Ovary (tissue), 7 donors: ENCODE measurements at regions not wholly inside any gene's neighbourhood (a gene's known extent, or its start where the extent isn't known, plus 50 kb on each side); places are given as distances from the start of the nearest gene placed in this dataset.

Source experiments
- DNase-seq, 5 donors: peaks; one replicate each; pipeline ENCODE4 v3.0.0-alpha.2; 2019 to 2020
- H3K27ac ChIP-seq, 2 donors: fragments of 200-600 bp; one replicate each; pipeline versions ENCODE4 v1.5.1 to v1.8.0; 2019 to 2022
- H3K27me3 ChIP-seq: fragments of 200-600 bp; one replicate; pipeline ENCODE4 v1.8.0; 2022
- H3K36me3 ChIP-seq: fragments of 200-600 bp; sonication (generic); one replicate; pipeline ENCODE4 v1.5.1; 2019
- H3K4me1 ChIP-seq: one replicate; pipeline ENCODE4 v1.8.1; 2013; ENCODE audit warnings: mild to moderate bottlenecking, moderate library complexity; ENCODE audit not compliant: insufficient read depth
- H3K4me3 ChIP-seq: fragments of 200-600 bp; sonication (generic); one replicate; pipeline ENCODE4 v1.5.1; 2017
- H3K9me3 ChIP-seq, 2 donors: fragments of 200-600 bp in 1 of 2; sonication (generic) in 1 of 2; one replicate each; pipeline versions ENCODE4 v1.5.1 to v1.8.1; 2013 to 2019; ENCODE audit warnings: mild to moderate bottlenecking in 1 of 2, moderate library complexity in 1 of 2
- CTCF ChIP-seq, 3 donors: fragments of 450-650 bp in 2 of 3; fragments of 200-600 bp in 1 of 3; IDR thresholded peaks; one replicate each; pipeline versions ENCODE4 v1.5.1 to v1.8.0; 2016 to 2022; ENCODE audit warnings: antibody characterized with exemption in 3 of 3, mild to moderate bottlenecking in 1 of 3
- EP300 ChIP-seq: sonication (generic); formaldehyde crosslinking; IDR thresholded peaks from one replicate; pipeline ENCODE4 v1.6.1; 2017; ENCODE audit warnings: antibody characterized with exemption
- POLR2A ChIP-seq: fragments of 450-650 bp; IDR thresholded peaks from one replicate; pipeline ENCODE4 v1.6.1; 2017; ENCODE audit warnings: antibody characterized with exemption, mild to moderate bottlenecking, moderate library complexity
- WGBS, 3 donors: extraction: QIAGEN DNeasy Blood & Tissue Kit in 1 of 3; methylation state at CpG; one replicate each; pipeline versions ENCODE4 v1.1.5 to v1.1.7; 2013 to 2017; 5-methylcytosine and 5-hydroxymethylcytosine counted together
- intact Hi-C, 4 donors: fragments of 100-400 bp; cut with DNase I; formaldehyde crosslinking; loops; one replicate each; pipeline versions ENCODE4 v1.11.0 to v1.15.1; 2022 to 2023
- donor health status: DM: no; HTN: no; CAD: no; lungs with moderate emphysema.
- donor health status: DM: no; HTN: no; CAD: no.
- donor health status: Bipolar disorder and iron deficiency.
- donor health status: DM: no; HTN: no; CAD: no.
- donor health status: DM: yes; HTN: yes; CAD: no.

- Histone ChIP-seq H3K27ac (no peak overlapping the region), H3K36me3 (no peaks in the 10 kb centered on the region), H3K27me3 (no peaks in the 10 kb centered on the region), H3K9me3 (no peaks in the 10 kb centered on the region), H3K4me1 (no peaks in the 10 kb centered on the region), H3K4me3 (no peak overlapping the region)
- 58 to 65% (median 59%) methylated on average over 10 of the region's 10 CpGs for WGBS, 3 donors
- no peak for DNase-seq
- TF ChIP-seq EP300, result no peak
- TF ChIP-seq POLR2A, result no peak
- TF ChIP-seq CTCF (IDR thresholded peaks at IDR 0.05), result no peak
- intact Hi-C loops, result no loop called here
These were observed 100.5 kb downstream of the CYP26A1 start for GRCh38 chr10:93173967-93174845.

- Histone ChIP-seq H3K27ac (no peak overlapping the region), H3K27me3 (no peaks in the 10 kb centered on the region), H3K4me3 (no peak overlapping the region), H3K4me1 (no peaks in the 10 kb centered on the region), H3K9me3 (no peaks in the 10 kb centered on the region), H3K36me3 (no peaks in the 10 kb centered on the region)
- 90 to 92% (median 91%) methylated on average over 6 of the region's 6 CpGs for WGBS, 3 donors
- TF ChIP-seq POLR2A (no peak), EP300 (no peak), CTCF (IDR thresholded peaks at IDR 0.05) (no peak)
- DNase-seq, result no peak
- intact Hi-C loops, result no loop called here
These were observed 101.8 kb downstream of the CYP26A1 start for GRCh38 chr10:93175490-93175889.

GRCh38 chr10:93177511-93177910 lies 103.8 kb downstream of the CYP26A1 start:
- H3K27ac ChIP-seq, result no peak overlapping the region
- H3K4me1 ChIP-seq, result peaks cover 2% of the 10 kb centered on the region
- H3K36me3 ChIP-seq, result no peaks in the 10 kb centered on the region
- DNase-seq, result no peak
- intact Hi-C loops, result no loop called here
- no peak overlapping the region for H3K4me3 ChIP-seq
- no peaks in the 10 kb centered on the region for H3K9me3 ChIP-seq
- no peaks in the 10 kb centered on the region for H3K27me3 ChIP-seq
- TF ChIP-seq EP300 (no peak), POLR2A (no peak), CTCF (IDR thresholded peaks at IDR 0.05) (no peak)

GRCh38 chr10:93178226-93178625 lies 104.5 kb downstream of the CYP26A1 start:
- Histone ChIP-seq H3K36me3 (no peaks in the 10 kb centered on the region), H3K9me3 (no peaks in the 10 kb centered on the region), H3K4me1 (peaks cover 2% of the 10 kb centered on the region), H3K4me3 (no peak overlapping the region), H3K27me3 (no peaks in the 10 kb centered on the region), H3K27ac (no peak overlapping the region)
- intact Hi-C loops, result no loop called here
- TF ChIP-seq CTCF (IDR thresholded peaks at IDR 0.05), result no peak
- no peak for TF ChIP-seq EP300
- no peak for TF ChIP-seq POLR2A
- no peak for DNase-seq
